GM12864 (cell line): ENCODE measurements at regions not wholly inside any gene's neighbourhood (a gene's known extent, or its start where the extent isn't known, plus 50 kb on each side); places are given as distances from the start of the nearest gene placed in this dataset.
"Not testable (repeated sequence)": the region's sequence is repeated elsewhere in the genome, so short reads cannot be mapped to it uniquely, and the experiment has no call there.

Source experiments
- DNase-seq: peaks from one replicate; pipeline ENCODE4 v3.0.0-alpha.2; 2011; ENCODE audit warnings: low read depth
- H3K4me3 ChIP-seq: 2 replicates; pipeline ENCODE4 v1.5.1; 2011; ENCODE audit warnings: mild to moderate bottlenecking, low read depth, low read length, control low read depth
- TF ChIP-seq, protein P1 (sequence below): IDR thresholded peaks from 2 replicates; pipeline ENCODE4 v1.5.1; 2011; ENCODE audit warnings: low read depth, mild to moderate bottlenecking, moderate library complexity, low read length, control low read depth, inconsistent platforms; ENCODE audit errors: missing control alignments

DNA sequence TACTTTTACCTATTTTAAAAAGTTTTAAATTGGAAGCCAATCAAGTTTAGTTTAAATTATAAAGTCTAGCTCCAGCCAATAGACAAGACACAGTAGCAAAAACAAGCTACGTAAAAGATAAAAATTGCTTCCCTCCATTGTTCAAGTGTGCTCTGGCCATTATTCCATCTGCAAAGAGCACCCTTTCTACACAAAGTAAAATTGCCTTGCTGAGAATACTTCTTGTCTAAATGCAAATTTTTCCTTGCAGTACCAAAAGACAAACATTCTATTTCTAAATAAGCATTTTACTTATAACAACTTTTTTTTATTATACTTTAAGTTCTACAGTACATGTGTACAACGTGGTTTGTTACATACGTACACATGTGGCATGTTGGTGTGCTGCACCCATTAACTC lies 75.9 kb upstream of the ZNF746 start:
- DNase-seq, result no peak
- TF ChIP-seq, protein P1, sequence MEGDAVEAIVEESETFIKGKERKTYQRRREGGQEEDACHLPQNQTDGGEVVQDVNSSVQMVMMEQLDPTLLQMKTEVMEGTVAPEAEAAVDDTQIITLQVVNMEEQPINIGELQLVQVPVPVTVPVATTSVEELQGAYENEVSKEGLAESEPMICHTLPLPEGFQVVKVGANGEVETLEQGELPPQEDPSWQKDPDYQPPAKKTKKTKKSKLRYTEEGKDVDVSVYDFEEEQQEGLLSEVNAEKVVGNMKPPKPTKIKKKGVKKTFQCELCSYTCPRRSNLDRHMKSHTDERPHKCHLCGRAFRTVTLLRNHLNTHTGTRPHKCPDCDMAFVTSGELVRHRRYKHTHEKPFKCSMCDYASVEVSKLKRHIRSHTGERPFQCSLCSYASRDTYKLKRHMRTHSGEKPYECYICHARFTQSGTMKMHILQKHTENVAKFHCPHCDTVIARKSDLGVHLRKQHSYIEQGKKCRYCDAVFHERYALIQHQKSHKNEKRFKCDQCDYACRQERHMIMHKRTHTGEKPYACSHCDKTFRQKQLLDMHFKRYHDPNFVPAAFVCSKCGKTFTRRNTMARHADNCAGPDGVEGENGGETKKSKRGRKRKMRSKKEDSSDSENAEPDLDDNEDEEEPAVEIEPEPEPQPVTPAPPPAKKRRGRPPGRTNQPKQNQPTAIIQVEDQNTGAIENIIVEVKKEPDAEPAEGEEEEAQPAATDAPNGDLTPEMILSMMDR, result no peak
- no peak overlapping the region for H3K4me3 ChIP-seq

DNA sequence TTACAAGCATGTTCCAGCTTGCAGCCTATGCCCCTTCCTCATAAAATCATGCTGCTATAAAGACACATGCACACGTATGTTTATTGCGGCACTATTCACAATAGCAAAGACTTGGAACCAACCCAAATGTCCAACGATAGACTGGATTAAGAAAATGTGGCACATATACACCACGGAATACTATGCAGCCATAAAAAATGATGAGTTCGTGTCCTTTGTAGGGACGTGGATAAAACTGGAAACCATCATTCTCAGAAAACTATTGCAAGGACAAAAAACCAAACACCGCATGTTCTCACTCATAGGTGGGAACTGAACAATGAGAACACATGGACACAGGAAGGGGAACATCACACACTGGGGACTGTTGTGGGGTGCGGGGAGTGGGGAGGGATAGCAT lies 75.3 kb upstream of the ZNF746 start:
- H3K4me3 ChIP-seq, DNase-seq: not testable (repeated sequence)

DNA sequence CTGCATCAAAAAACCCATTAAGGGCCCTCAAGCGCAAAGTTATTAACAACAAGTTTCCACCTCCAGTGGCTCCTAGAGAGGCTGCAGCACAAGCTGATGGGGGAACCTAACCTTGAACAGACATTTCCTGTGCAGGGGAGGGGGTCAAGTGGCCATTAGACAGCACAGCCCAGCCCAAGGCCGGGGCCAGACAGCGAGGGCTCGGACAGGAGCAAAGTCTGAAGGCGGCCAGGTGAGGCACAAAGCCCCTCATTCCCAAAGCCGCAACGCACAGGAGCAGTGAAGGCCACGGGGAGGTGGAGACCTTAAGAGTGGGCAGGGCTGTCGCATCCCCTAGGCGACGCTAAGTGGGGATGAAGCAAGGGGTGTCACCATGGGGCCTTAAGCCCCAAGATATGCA lies 73.2 kb upstream of the ZNF746 start:
- TF ChIP-seq, protein P1, result no peak
- DNase-seq, result no peak

DNA sequence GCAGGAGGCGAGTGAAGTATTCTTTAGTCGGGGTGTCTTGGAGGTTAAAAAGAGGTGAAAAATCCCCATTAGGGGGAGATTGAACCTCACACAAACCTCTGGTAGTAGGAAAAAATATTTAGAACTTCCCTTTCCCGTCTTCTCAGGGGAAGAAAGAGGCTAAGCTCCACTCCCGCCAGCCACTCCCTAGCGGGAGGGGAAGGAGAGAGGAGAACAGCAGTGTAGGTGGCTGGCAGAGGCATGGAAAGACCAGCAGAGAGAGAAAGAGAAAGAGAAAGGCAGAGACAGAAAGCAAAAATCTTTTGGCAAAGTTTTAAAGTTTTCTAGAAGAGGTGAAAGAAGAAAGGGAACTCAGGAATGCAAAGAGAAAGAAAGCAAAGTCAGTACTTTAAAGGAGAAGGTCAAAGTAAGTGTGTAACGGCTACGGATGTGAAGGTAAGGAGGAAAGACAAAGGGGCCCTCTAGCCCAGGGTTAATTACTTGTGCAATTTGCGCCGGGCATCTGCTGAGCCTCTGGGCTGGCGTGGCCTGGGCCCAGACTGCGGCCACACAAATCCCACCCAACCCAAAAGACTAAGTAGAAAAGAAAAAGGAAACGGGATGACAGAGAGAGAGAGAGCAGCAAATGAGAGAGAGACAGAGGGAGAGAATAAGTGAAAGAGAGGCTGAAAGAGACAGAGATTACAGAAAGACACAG lies 72.3 kb upstream of the ZNF746 start:
- H3K4me3 ChIP-seq, result no peak overlapping the region
- TF ChIP-seq, protein P1, result no peak
- DNase-seq, result no peak

More for the DNA sequence above, 73.2 kb upstream of the ZNF746 start:
- no peak overlapping the region for H3K4me3 ChIP-seq

DNA sequence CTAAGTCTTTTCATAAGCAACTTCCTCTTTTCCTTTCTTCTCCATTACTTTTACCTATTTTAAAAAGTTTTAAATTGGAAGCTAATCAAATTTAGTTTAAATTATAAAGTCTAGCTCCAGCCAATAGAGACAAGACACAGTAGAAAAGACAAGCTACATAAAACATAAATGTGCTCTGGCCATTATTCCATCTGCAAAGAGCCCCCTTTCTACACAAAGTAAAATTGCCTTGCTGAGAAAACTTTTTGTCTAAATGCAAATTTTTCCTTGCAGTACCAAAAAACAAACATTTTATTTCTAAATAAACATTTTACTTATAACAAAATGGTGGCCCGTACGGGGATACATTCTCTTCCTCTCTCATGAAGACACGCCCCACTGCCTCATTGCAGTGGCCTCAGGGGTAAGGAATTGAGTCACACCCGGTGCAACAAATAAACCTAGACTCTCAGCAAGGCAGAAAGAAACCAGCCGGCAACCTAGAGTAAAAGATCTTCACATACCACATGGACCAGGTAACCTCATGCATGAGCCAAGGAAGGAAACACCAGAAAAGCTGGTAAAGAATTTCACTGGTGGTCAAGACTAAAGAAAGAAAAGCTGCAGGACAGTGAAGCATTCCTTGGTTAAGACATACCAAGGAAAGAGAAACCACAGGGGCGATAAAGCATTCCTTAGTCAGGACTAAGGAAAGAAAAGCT lies 71.6 kb upstream of the ZNF746 start:
- H3K4me3 ChIP-seq, result no peak overlapping the region
- TF ChIP-seq, protein P1, result no peak
- no peak for DNase-seq

DNA sequence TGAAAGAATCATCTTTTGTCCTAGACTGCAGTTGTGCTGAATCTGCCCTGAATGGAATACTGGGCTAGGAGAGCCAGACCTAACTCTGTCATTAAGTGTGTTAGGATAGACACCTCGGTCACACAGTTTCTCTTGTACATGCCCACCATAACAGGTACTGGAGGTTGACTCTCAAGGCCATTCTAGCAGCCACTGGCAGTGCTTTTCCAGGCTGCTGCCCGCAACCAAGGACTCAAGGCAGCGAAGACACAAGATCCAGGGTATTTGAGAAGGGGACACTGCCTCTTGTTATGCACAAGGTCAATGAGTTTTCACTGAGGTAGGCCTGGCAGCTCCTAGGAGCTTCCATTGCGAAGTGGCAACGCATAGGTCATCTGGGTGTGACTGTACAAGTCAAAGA lies 70.6 kb upstream of the ZNF746 start:
- TF ChIP-seq, protein P1, result no peak
- no peak for DNase-seq

DNA sequence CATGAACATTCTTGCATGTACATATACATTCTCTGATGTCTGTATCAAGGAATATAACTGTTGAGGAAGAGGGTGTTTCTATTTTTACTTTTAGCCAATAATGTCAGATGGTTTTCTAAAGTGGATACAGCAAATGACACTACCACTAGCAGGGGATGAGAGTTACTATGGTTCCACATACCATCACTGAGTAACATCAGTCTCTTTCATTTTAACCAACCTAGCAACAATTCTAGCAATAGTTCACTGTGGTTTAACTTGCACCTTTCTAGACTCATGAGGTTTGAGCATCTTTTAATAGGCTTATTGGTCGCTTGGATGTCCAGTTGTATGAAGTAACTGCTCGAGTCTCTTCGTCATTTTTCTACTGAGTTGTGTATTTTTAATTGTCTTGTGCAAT lies 68.5 kb upstream of the ZNF746 start:
- no peak for DNase-seq
- TF ChIP-seq, protein P1, result no peak
- no peak overlapping the region for H3K4me3 ChIP-seq

More for the DNA sequence above, 70.6 kb upstream of the ZNF746 start:
- no peak overlapping the region for H3K4me3 ChIP-seq
